Left ventricle myocardium inferior (tissue), 1 donor: ENCODE measurements at regions not wholly inside any gene's neighbourhood (a gene's known extent, or its start where the extent isn't known, plus 50 kb on each side); places are given as distances from the start of the nearest gene placed in this dataset.

Source experiments
- DNase-seq: peaks from one replicate; pipeline ENCODE4 v3.0.0-alpha.2; 2020
- H3K27ac ChIP-seq: fragments of 200-600 bp; replicated peaks from 2 replicates; pipeline ENCODE4 v1.8.0; 2021
- H3K27me3 ChIP-seq: fragments of 200-600 bp; 2 replicates; pipeline ENCODE4 v1.8.0; 2021; ENCODE audit warnings: low read depth
- H3K36me3 ChIP-seq: fragments of 200-600 bp; 2 replicates; pipeline ENCODE4 v1.8.0; 2021
- H3K4me1 ChIP-seq: fragments of 200-600 bp; 2 replicates; pipeline ENCODE4 v1.8.0; 2021
- H3K4me3 ChIP-seq: fragments of 200-600 bp; 2 replicates; pipeline ENCODE4 v1.8.0; 2021; ENCODE audit warnings: mild to moderate bottlenecking, moderate library complexity
- H3K9me3 ChIP-seq: fragments of 200-600 bp; replicated peaks from 2 replicates; pipeline ENCODE4 v1.8.0; 2021
- CTCF ChIP-seq: fragments of 200-600 bp; IDR thresholded peaks from 2 replicates; pipeline ENCODE4 v1.8.0; 2021; ENCODE audit warnings: antibody characterized with exemption, mild to moderate bottlenecking, borderline replicate concordance
- intact Hi-C: fragments of 100-400 bp; cut with micrococcal nuclease; formaldehyde crosslinking; loops from one replicate; pipeline ENCODE4 v1.11.0; 2022
- donor health status: DM: no; HTN: yes; CAD: no; lungs with severe emphysema.

- TF ChIP-seq CTCF: no peak
- Histone ChIP-seq H3K4me1 (no peaks in the 10 kb centered on the region), H3K27ac (no peak overlapping the region), H3K9me3 (no peaks in the 10 kb centered on the region), H3K27me3 (peaks cover 6% of the 10 kb centered on the region), H3K4me3 (no peak overlapping the region), H3K36me3 (no peaks in the 10 kb centered on the region)
- DNase-seq: no peak
- intact Hi-C loops: no loop called here
Measured at GRCh38 chr5:69000216-69000919, 93.4 kb upstream of the SLC30A5 start.

GRCh38 chr5:69000949-69001348 is 92.9 kb upstream of the SLC30A5 start:
- intact Hi-C loops: no loop called here
- no peak overlapping the region for H3K4me3 ChIP-seq
- no peaks in the 10 kb centered on the region for H3K4me1 ChIP-seq
- H3K27ac ChIP-seq: no peak overlapping the region
- TF ChIP-seq CTCF: no peak
- DNase-seq: no peak
- H3K27me3 ChIP-seq: peaks cover 6% of the 10 kb centered on the region
- no peaks in the 10 kb centered on the region for H3K36me3 ChIP-seq
- no peaks in the 10 kb centered on the region for H3K9me3 ChIP-seq

- intact Hi-C loops: no loop called here
Measured at GRCh38 chr5:69001627-69002026, 92.2 kb upstream of the SLC30A5 start.

GRCh38 chr5:69004127-69004526 is 89.7 kb upstream of the SLC30A5 start:
- Histone ChIP-seq H3K36me3 (no peaks in the 10 kb centered on the region), H3K4me3 (no peak overlapping the region), H3K9me3 (no peaks in the 10 kb centered on the region), H3K4me1 (no peaks in the 10 kb centered on the region), H3K27ac (no peak overlapping the region), H3K27me3 (peaks cover 6% of the 10 kb centered on the region)
- DNase-seq: no peak
- TF ChIP-seq CTCF: no peak
- intact Hi-C loops: no loop called here

More at GRCh38 chr5:69001627-69002026, 92.2 kb upstream of the SLC30A5 start:
- H3K4me1 ChIP-seq: no peaks in the 10 kb centered on the region
- no peak for TF ChIP-seq CTCF
- no peak overlapping the region for H3K27ac ChIP-seq
- H3K27me3 ChIP-seq: peaks cover 6% of the 10 kb centered on the region
- H3K36me3 ChIP-seq: no peaks in the 10 kb centered on the region
- no peak for DNase-seq
- no peaks in the 10 kb centered on the region for H3K9me3 ChIP-seq
- H3K4me3 ChIP-seq: no peak overlapping the region

GRCh38 chr5:69004676-69005075 is 89.1 kb upstream of the SLC30A5 start:
- DNase-seq: no peak
- Histone ChIP-seq H3K4me1 (no peaks in the 10 kb centered on the region), H3K36me3 (no peaks in the 10 kb centered on the region), H3K27ac (no peak overlapping the region), H3K9me3 (no peaks in the 10 kb centered on the region), H3K4me3 (no peak overlapping the region), H3K27me3 (peaks cover 6% of the 10 kb centered on the region)
- no peak for TF ChIP-seq CTCF
- intact Hi-C loops: no loop called here

- H3K36me3 ChIP-seq: no peaks in the 10 kb centered on the region
- H3K4me3 ChIP-seq: no peak overlapping the region
- H3K9me3 ChIP-seq: no peaks in the 10 kb centered on the region
- no peak for DNase-seq
- peaks cover 6% of the 10 kb centered on the region for H3K27me3 ChIP-seq
- H3K27ac ChIP-seq: no peak overlapping the region
- intact Hi-C loops: no loop called here
- no peaks in the 10 kb centered on the region for H3K4me1 ChIP-seq
- TF ChIP-seq CTCF: no peak
Measured at GRCh38 chr5:69006030-69006429, 87.8 kb upstream of the SLC30A5 start.
